PFSK-1 (cell line): ENCODE measurements at regions not wholly inside any gene's neighbourhood (a gene's known extent, or its start where the extent isn't known, plus 50 kb on each side); places are given as distances from the start of the nearest gene placed in this dataset.

ENCODE experiments used
- FOXP2 ChIP-seq: optimal IDR thresholded peaks from 2 replicates; pipeline ENCODE3; 2011; ENCODE audit warnings: borderline replicate concordance, control low read depth, inconsistent platforms; ENCODE audit not compliant: insufficient read depth; ENCODE audit errors: extremely low read length, extremely low read depth
- POLR2AphosphoS5 ChIP-seq: IDR thresholded peaks from 2 replicates; pipeline ENCODE4 v1.6.1; 2012; ENCODE audit warnings: low read depth, mild to moderate bottlenecking, control low read depth, low read length, moderate library complexity
- REST ChIP-seq, 2 experiments: IDR thresholded peaks; 2 replicates each; pipeline versions ENCODE4 v1.6.1 to v1.8.0; 2011 to 2012; ENCODE audit warnings: low read depth in 2 of 2, low read length in 2 of 2, control low read depth in 1 of 2, inconsistent platforms in 1 of 2, mild to moderate bottlenecking in 1 of 2, moderate library complexity in 1 of 2; ENCODE audit not compliant: insufficient read depth in 1 of 2
- SIN3A ChIP-seq: IDR thresholded peaks from 2 replicates; pipeline ENCODE4 v1.6.1; 2012; ENCODE audit warnings: mild to moderate bottlenecking, low read length, moderate library complexity, borderline replicate concordance; ENCODE audit not compliant: insufficient read depth
- TAF1 ChIP-seq: IDR thresholded peaks from 2 replicates; pipeline ENCODE4 v1.6.1; 2012; ENCODE audit warnings: low read length, control low read depth, borderline replicate concordance; ENCODE audit not compliant: insufficient read depth

GRCh38 chr10:2301227-2301626, 563.9 kb upstream of the ADARB2 start:
- no peak for TF ChIP-seq TAF1
- TF ChIP-seq POLR2AphosphoS5, result no peak
- TF ChIP-seq FOXP2, result no peak
- no peak for TF ChIP-seq REST (IDR thresholded peaks at IDR 0.05; ENCODE audit: insufficient read depth in 1 of 2, low read depth in 2 of 2, low read length in 2 of 2)
- TF ChIP-seq SIN3A, result no peak

- TF ChIP-seq TAF1 (no peak), FOXP2 (no peak), SIN3A (no peak), POLR2AphosphoS5 (no peak), REST (IDR thresholded peaks at IDR 0.05; ENCODE audit: insufficient read depth in 1 of 2, low read depth in 2 of 2, low read length in 2 of 2) (no peak)
These were observed 562.9 kb upstream of the ADARB2 start for GRCh38 chr10:2300231-2300630.

- TF ChIP-seq POLR2AphosphoS5 (no peak), SIN3A (no peak)
These were observed 559.0 kb upstream of the ADARB2 start for GRCh38 chr10:2296179-2296891.

GRCh38 chr10:2294739-2295138, 557.4 kb upstream of the ADARB2 start:
- TF ChIP-seq SIN3A (no peak), FOXP2 (no peak), POLR2AphosphoS5 (no peak), REST (IDR thresholded peaks at IDR 0.05; ENCODE audit: insufficient read depth in 1 of 2, low read depth in 2 of 2, low read length in 2 of 2) (no peak), TAF1 (no peak)

GRCh38 chr10:2284071-2284470, 546.7 kb upstream of the ADARB2 start:
- TF ChIP-seq TAF1 (no peak), POLR2AphosphoS5 (no peak), SIN3A (no peak), REST (IDR thresholded peaks at IDR 0.05; ENCODE audit: insufficient read depth in 1 of 2, low read depth in 2 of 2, low read length in 2 of 2) (no peak), FOXP2 (no peak)
